ENCODE measurements at regions not wholly inside any gene's neighbourhood (a gene's known extent, or its start where the extent isn't known, plus 50 kb on each side); places are given as distances from the start of the nearest gene placed in this dataset.

- Histone ChIP-seq H3K4me3 (ENCODE audit: low read length) (no peak overlapping the region), H3K9ac (ENCODE audit: extremely low read depth, low read length, poor library complexity, severe bottlenecking) (no peak overlapping the region), H3K9me3 (ENCODE audit: control insufficient read depth, low read length) (no peaks in the 10 kb centered on the region), H3K4me1 (ENCODE audit: control insufficient read depth, insufficient read depth, low read length) (no peaks in the 10 kb centered on the region), H3K27me3 (ENCODE audit: control insufficient read depth, insufficient read depth, low read length, poor library complexity, severe bottlenecking) (peaks cover 6% of the 10 kb centered on the region), H3K27ac (ENCODE audit: low read depth, low read length) (no peak overlapping the region), H3K36me3 (ENCODE audit: control insufficient read depth, insufficient read depth, low read length) (no peaks in the 10 kb centered on the region)
- peaks cover 28% of the 10 kb centered on the region for H3K27me3 Mint-ChIP-seq (ENCODE audit: insufficient read depth)
- H3K27ac Mint-ChIP-seq: no peak overlapping the region
- peaks cover 11% of the 10 kb centered on the region for H3K9me3 Mint-ChIP-seq
- no peaks in the 10 kb centered on the region for H3K36me3 Mint-ChIP-seq (ENCODE audit: low read depth)
- 92 to 93% methylated on average over 2 to 3 of the region's 3 CpGs for WGBS, 2 experiments (ENCODE audit: insufficient coverage in 1 of 2, insufficient read length in 1 of 2)
- no peak for DNase-seq
- H3K4me3 Mint-ChIP-seq: no peak overlapping the region
- TF ChIP-seq CTCF (conservative IDR thresholded peaks at IDR 0.05): no peak
- no peaks in the 10 kb centered on the region for H3K4me1 Mint-ChIP-seq
Measured at GRCh38 chr6:40039042-40039441, 104.8 kb upstream of the MOCS1 start.

- no peak for DNase-seq
- H3K4me1 Mint-ChIP-seq: no peaks in the 10 kb centered on the region
- Histone ChIP-seq H3K9me3 (ENCODE audit: control insufficient read depth, low read length) (no peaks in the 10 kb centered on the region), H3K27me3 (ENCODE audit: control insufficient read depth, insufficient read depth, low read length, poor library complexity, severe bottlenecking) (peaks cover 6% of the 10 kb centered on the region), H3K4me1 (ENCODE audit: control insufficient read depth, insufficient read depth, low read length) (no peaks in the 10 kb centered on the region), H3K9ac (ENCODE audit: extremely low read depth, low read length, poor library complexity, severe bottlenecking) (no peak overlapping the region), H3K4me3 (ENCODE audit: low read length) (no peak overlapping the region), H3K36me3 (ENCODE audit: control insufficient read depth, insufficient read depth, low read length) (no peaks in the 10 kb centered on the region), H3K27ac (ENCODE audit: low read depth, low read length) (no peak overlapping the region)
- no peak overlapping the region for H3K4me3 Mint-ChIP-seq
- peaks cover 25% of the 10 kb centered on the region for H3K27me3 Mint-ChIP-seq (ENCODE audit: insufficient read depth)
- peaks cover 11% of the 10 kb centered on the region for H3K9me3 Mint-ChIP-seq
- peak; percentile 12 for TF ChIP-seq CTCF (conservative IDR thresholded peaks at IDR 0.05)
- H3K27ac Mint-ChIP-seq: no peak overlapping the region
- H3K36me3 Mint-ChIP-seq (ENCODE audit: low read depth): no peaks in the 10 kb centered on the region
Measured at GRCh38 chr6:40038626-40039025, 104.4 kb upstream of the MOCS1 start.

- peaks cover 6% of the 10 kb centered on the region for H3K27me3 ChIP-seq (ENCODE audit: control insufficient read depth, insufficient read depth, low read length, poor library complexity, severe bottlenecking)
- Mint-ChIP-seq H3K36me3 (ENCODE audit: low read depth) (no peaks in the 10 kb centered on the region), H3K4me3 (no peak overlapping the region), H3K4me1 (no peaks in the 10 kb centered on the region), H3K9me3 (peaks cover 9% of the 10 kb centered on the region), H3K27ac (no peak overlapping the region), H3K27me3 (ENCODE audit: insufficient read depth) (peaks cover 29% of the 10 kb centered on the region)
- no peak for TF ChIP-seq CTCF (conservative IDR thresholded peaks at IDR 0.05)
- DNase-seq: no peak
- H3K9me3 ChIP-seq (ENCODE audit: control insufficient read depth, low read length): no peaks in the 10 kb centered on the region
- H3K4me1 ChIP-seq (ENCODE audit: control insufficient read depth, insufficient read depth, low read length): no peaks in the 10 kb centered on the region
- H3K4me3 ChIP-seq (ENCODE audit: low read length): no peak overlapping the region
- H3K36me3 ChIP-seq (ENCODE audit: control insufficient read depth, insufficient read depth, low read length): no peaks in the 10 kb centered on the region
- no peak overlapping the region for H3K27ac ChIP-seq (ENCODE audit: low read depth, low read length)
- H3K9ac ChIP-seq (ENCODE audit: extremely low read depth, low read length, poor library complexity, severe bottlenecking): no peak overlapping the region
Measured at GRCh38 chr6:40037271-40037670, 103.0 kb upstream of the MOCS1 start.

Measured in endodermal cell (in vitro differentiated cells).